GM19372 (cell line): ENCODE measurements at regions not wholly inside any gene's neighbourhood (a gene's known extent, or its start where the extent isn't known, plus 50 kb on each side); places are given as distances from the start of the nearest gene placed in this dataset.

Source experiments
- ATAC-seq: cut with Tn5 transposase; IDR thresholded peaks from one replicate; pipeline ENCODE4 v1.9.1; 2021; ENCODE audit warnings: mild to moderate bottlenecking, low read depth, moderate library complexity; ENCODE audit not compliant: unreplicated experiment

GRCh38 chr3:102741694-102742093 lies 306.9 kb downstream of the ZPLD1 start:
- ATAC-seq: no peak

DNA sequence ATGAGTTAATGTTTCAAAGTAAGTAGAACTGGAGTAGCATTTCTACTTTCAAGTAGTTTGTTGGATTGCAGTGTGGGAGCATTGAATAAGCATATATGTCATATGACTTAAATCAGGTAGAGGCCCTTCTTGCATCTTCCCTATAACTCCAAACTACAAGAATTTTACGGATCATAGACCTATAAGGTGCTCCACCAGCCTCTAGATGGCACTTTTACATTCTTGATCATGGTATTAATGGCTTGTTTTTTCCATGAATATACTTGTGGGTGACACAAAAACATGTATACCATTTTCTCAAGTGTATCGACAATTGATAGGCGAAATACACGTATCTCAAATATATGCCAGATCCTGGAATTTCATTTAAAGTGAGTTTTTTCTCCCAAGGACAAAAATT lies 311.1 kb downstream of the ZPLD1 start:
- ATAC-seq: no peak

GRCh38 chr3:102747611-102748010 lies 312.8 kb downstream of the ZPLD1 start:
- ATAC-seq: no peak

GRCh38 chr3:102748646-102749045 lies 313.8 kb downstream of the ZPLD1 start:
- ATAC-seq: no peak

DNA sequence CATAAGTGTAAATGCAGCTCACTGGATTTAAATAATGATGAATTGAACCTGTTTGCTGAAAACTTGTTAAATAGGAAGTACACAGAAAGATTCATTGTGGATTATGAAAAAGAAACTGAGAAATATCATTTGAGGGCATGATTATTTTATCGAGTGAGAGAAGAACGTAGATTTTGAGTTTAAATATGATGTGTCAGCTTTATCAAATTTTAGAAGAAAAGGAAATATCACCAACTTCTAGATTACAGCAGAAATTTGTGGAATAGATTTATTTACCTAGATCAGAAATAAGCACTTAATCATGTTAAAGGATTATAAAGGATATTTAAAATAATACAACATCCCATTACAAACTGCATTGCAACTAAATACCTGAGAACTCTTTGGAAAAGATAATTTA lies 315.5 kb downstream of the ZPLD1 start:
- no peak for ATAC-seq

DNA sequence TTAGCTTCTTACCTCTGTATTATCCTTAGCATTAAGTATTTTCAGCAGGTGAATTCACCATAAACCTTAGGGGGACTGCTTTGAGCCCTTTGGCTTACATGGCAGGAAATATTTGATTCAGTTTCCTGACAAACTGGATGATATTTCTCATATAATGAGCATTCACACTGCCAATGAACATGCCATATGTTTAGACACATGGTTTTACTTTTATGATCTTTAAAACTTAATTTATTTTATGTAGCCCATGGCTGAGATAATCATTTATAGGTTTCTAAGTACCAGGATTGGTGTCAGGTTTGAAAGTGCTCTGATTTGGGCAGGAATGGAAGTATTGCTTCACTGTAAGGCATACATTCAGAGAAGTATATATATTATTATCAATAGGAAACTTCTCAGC lies 319.1 kb downstream of the ZPLD1 start:
- ATAC-seq: no peak

- no peak for ATAC-seq
These were observed 321.9 kb downstream of the ZPLD1 start for GRCh38 chr3:102756706-102757105.

GRCh38 chr3:102757950-102758349 lies 323.1 kb downstream of the ZPLD1 start:
- no peak for ATAC-seq

- ATAC-seq: no peak
These were observed 327.0 kb downstream of the ZPLD1 start for GRCh38 chr3:102761766-102762165.

DNA sequence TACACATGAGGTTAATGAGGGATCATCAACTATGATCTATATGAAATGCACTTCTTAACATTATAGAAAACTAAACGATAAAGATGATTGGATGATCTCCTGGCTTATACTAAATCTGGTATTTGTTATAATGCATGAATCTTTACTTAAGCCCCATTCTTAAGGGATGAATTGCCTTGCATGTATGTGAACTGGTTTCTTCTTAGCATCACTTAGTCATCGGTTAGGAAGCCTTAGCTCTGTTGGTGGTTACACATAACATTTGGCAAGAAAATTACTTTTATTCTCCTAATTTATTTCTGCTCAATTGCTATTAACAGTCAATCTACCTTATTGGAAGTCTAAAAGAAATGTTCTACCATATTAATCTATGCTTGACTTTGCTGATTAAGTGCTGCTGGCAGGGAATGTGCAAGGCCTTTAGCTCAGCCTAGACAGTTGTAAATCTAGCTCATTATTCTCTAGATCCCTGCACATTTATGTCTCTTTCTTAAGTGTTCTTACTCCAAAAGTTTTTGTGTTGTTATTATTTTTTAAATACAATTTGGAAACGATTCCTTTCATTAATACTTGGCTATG lies 356.0 kb downstream of the ZPLD1 start:
- ATAC-seq: no peak

DNA sequence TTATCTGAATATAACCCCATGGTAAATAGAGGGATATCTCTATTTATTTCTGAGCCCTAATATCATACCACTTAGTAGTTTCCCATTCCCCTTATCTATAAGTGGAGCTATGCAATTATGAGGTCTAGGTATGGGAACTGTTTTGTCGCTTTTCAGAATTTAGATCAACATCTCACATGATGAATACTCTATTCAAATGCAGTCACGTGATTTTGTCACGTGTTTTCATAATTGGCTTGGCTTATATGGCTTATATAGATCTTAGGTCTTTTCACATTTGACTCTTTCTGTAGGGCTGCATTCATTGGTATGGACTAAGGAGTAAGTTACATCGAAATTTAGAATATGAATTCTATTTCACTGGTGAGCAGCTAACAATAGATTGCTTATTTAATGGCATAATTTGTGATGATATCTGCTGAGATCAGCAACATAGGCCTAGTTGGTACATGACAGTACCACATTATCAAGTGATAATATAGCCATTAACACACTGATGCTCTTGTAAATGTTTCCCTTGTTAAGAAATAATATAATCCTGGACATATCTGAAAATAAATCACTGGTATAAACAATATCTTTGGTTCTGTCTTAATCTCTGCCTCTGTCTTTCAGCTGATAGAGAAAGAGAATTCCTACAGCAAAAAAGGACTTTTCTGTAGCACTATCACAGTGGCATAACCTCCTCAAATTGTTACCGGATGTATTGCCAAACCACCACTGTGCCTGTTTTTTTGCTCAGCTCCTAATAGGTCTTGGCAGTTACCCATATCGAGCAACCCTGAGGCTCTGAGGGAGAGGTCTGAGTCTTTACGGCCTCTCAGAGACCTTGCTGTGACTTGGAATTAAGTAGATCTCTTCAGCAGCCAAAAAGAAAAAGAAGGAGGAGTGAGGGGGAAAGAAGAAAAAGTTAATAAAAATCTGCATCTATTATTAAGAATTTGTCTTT lies 357.1 kb downstream of the ZPLD1 start:
- ATAC-seq: no peak

- ATAC-seq: no peak
These were observed 362.0 kb downstream of the ZPLD1 start for GRCh38 chr3:102796804-102797203.

DNA sequence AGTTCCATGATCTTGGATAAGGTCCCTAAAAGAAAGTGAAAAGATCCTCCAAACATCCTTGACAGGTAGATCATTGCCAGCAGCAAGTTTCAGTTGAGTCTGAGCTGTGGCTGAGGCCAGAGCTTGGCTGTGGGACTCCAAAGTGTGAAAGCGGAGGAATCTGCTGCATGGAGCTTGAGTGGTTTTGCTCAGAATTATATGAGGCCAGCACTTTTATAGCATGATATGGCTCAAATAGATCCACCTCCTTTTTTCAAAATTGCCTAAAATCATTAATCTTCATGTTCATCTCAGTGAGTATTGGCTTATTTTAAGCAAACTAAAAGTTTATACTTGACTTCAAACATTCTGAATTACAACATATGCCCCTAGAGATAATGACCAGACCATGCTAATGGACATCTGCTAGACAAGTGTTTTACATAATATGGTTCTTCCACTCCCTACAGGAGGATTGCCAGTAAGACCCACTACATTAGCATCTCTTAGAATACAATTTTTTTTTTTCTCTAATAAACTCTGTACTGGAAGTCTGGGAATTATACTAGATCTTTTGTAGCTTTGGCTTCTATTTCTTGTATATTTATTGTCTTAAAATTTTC lies 368.1 kb downstream of the ZPLD1 start:
- ATAC-seq: no peak

DNA sequence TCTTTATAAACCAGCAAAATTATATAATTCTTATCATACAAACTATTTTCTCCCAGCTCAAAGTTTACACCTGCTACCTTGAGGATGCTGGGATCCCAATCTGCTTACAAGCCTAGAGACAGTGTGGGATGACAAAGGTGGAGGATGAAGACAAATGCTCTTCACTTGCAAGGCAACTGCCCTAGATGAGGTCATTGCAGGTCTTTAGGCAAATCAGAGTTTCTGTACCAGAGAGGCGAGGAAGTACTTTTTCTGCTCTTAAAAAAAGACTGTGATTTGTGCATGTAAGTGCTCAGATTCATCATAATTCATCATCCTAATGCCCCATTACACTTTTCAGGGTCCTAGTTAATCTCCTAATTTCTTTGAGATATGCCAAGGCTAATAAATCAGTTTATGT lies 376.1 kb downstream of the ZPLD1 start:
- no peak for ATAC-seq

- no peak for ATAC-seq
These were observed 391.8 kb downstream of the ZPLD1 start for GRCh38 chr3:102826636-102827035.

DNA sequence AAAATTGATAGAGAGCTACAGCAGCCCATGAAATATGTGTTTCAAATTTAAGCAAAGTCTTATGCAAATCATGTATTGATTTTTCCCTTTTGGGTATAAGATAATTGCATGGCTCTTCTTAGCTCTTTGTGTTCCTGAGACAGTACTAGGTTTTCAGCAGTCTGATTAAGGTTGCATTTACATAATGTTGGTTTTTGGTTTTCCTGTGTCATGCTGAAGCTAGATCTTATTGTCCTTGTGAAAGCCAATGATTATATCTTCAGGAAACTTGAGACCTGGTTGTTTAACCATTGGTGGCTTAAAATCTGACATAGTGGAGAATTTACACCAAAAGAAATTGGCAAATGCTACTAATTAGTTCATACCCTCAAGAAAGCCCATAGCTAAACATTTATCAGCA lies 392.6 kb downstream of the ZPLD1 start:
- no peak for ATAC-seq

DNA sequence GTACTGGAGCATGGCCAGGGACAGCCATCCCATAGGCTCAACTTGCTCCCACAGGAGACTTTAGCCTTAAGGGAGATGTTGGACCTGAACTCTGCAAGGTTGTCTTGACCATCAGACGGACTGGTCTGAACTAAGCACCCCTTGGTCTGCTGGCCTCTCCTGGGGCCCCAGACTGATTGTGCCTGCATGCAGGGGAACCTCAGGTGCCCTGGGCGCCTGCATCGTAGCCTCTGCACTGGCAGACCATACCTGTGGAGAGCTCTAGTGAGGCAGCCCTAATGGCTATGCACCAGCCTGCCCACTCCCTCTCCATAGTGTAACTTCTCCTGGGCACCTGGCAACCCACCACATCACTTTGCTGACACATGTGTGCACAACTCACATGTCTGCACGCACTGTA lies 395.6 kb downstream of the ZPLD1 start:
- ATAC-seq: no peak

- no peak for ATAC-seq
These were observed 407.1 kb downstream of the ZPLD1 start for GRCh38 chr3:102841866-102842265.

DNA sequence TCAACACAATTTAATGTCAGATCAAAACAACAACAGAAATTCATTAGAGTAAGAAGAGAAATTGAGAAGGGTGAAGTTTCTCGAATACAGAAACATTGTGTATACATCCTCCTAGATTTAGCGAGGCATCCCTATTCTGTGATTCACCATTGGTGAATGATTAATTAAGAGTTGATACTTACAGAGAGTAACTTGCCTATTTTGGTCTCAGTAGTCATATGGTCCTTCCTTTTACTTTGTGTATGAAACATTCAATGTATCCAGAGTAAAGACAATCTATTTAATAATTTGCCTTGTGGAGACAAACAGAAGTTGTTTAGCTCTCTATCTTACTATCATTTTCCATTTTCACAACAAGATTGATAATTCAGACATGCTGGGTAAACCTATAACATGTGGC lies 432.0 kb downstream of the ZPLD1 start:
- no peak for ATAC-seq

- ATAC-seq: no peak
These were observed 448.7 kb downstream of the ZPLD1 start for GRCh38 chr3:102883515-102883914.

DNA sequence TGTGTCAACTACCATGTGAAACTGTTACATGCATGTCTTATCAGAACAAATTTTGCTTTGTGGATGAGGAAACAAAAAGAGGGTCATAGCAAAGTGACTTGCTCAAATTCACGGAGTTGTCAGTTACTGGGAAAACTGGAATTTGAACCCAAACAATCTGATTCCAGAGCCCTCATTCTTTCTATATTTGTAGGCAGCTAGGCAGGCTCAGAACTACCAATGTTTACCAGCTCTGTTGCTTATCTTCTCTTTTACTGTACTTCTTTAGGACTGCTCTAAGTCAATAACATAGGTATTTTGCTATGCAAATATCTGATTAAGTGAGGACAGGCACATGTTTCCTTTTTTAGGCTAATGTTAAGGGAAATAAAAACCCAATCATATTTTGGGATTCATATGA lies 450.5 kb downstream of the ZPLD1 start:
- ATAC-seq: no peak

- no peak for ATAC-seq
These were observed 452.6 kb downstream of the ZPLD1 start for GRCh38 chr3:102887431-102887830.
